ENCODE measurements at regions not wholly inside any gene's neighbourhood (a gene's known extent, or its start where the extent isn't known, plus 50 kb on each side); places are given as distances from the start of the nearest gene placed in this dataset.

GRCh38 chr1:36626435-36626834 is 143.7 kb upstream of the CSF3R start:
- DNase-seq, result no peak
- TF ChIP-seq CTCF (IDR thresholded peaks at IDR 0.05), result no peak
- Histone ChIP-seq H3K9me3 (no peaks in the 10 kb centered on the region), H3K27me3 (ENCODE audit: insufficient read depth in 3 of 3, low read length in 2 of 3) (peaks cover 0 to 41% (median 2%) of the 10 kb centered on the region in 3 donors), H3K36me3 (ENCODE audit: insufficient read depth in 1 of 2, low read depth in 1 of 2) (no peaks in the 10 kb centered on the region), H3K4me1 (no peaks in the 10 kb centered on the region), H3K4me3 (no peak overlapping the region), H3K27ac (no peak overlapping the region)
- intact Hi-C loops (cut with DNase I), result no loop called here
- ATAC-seq, result no peak

- Histone ChIP-seq H3K27me3 (ENCODE audit: insufficient read depth in 3 of 3, low read length in 2 of 3) (peaks cover 0 to 41% (median 2%) of the 10 kb centered on the region in 3 donors), H3K4me3 (no peak overlapping the region), H3K36me3 (ENCODE audit: insufficient read depth in 1 of 2, low read depth in 1 of 2) (no peaks in the 10 kb centered on the region), H3K9me3 (no peaks in the 10 kb centered on the region), H3K27ac (no peak overlapping the region), H3K4me1 (no peaks in the 10 kb centered on the region)
- WGBS, 3 donors, result 9 to 15% (median 14%) methylated on average over 11 of the region's 11 CpGs
- TF ChIP-seq CTCF (IDR thresholded peaks at IDR 0.05), result no peak
- ATAC-seq, result no peak
- intact Hi-C loops (cut with DNase I), result no loop called here
- DNase-seq, result no peak
These were observed 143.2 kb upstream of the CSF3R start for GRCh38 chr1:36625935-36626310.

GRCh38 chr1:36625253-36625934 is 142.7 kb upstream of the CSF3R start:
- Histone ChIP-seq H3K4me3 (no peak overlapping the region), H3K27ac (no peak overlapping the region), H3K36me3 (ENCODE audit: insufficient read depth in 1 of 2, low read depth in 1 of 2) (no peaks in the 10 kb centered on the region), H3K27me3 (ENCODE audit: insufficient read depth in 3 of 3, low read length in 2 of 3) (peaks cover 0 to 41% (median 2%) of the 10 kb centered on the region in 3 donors), H3K9me3 (no peaks in the 10 kb centered on the region), H3K4me1 (no peaks in the 10 kb centered on the region)
- no peak for TF ChIP-seq CTCF (IDR thresholded peaks at IDR 0.05)
- intact Hi-C loops (cut with DNase I), result no loop called here
- ATAC-seq (no peak), DNase-seq (no peak)
- 14 to 39% (median 18%) methylated on average over 6 of the region's 6 CpGs for WGBS, 3 donors

- no peaks in the 10 kb centered on the region for H3K9me3 ChIP-seq
- no peak overlapping the region for H3K4me3 ChIP-seq
- no peak for TF ChIP-seq CTCF (IDR thresholded peaks at IDR 0.05)
- DNase-seq (no peak), ATAC-seq (no peak)
- H3K4me1 ChIP-seq, result no peaks in the 10 kb centered on the region
- intact Hi-C loops (cut with DNase I), result no loop called here
- peaks cover 0 to 41% (median 2%) of the 10 kb centered on the region in 3 donors for H3K27me3 ChIP-seq (ENCODE audit: insufficient read depth in 3 of 3, low read length in 2 of 3)
- no peaks in the 10 kb centered on the region for H3K36me3 ChIP-seq (ENCODE audit: insufficient read depth in 1 of 2, low read depth in 1 of 2)
- 46 to 54% (median 51%) methylated on average over 2 of the region's 2 CpGs for WGBS, 3 donors
- no peak overlapping the region for H3K27ac ChIP-seq
These were observed 141.8 kb upstream of the CSF3R start for GRCh38 chr1:36624466-36624865.
